HG03442 (cell line): ENCODE measurements at regions not wholly inside any gene's neighbourhood (a gene's known extent, or its start where the extent isn't known, plus 50 kb on each side); places are given as distances from the start of the nearest gene placed in this dataset.
"Not testable (repeated sequence)": the region's sequence is repeated elsewhere in the genome, so short reads cannot be mapped to it uniquely, and the experiment has no call there.

Source experiments
- ATAC-seq: cut with Tn5 transposase; IDR thresholded peaks from one replicate; pipeline ENCODE4 v1.9.1; 2021; ENCODE audit warnings: mild to moderate bottlenecking, moderate library complexity; ENCODE audit not compliant: unreplicated experiment

- ATAC-seq, result no peak
Measured at GRCh38 chr15:87753539-87753938, 503.0 kb downstream of the NTRK3 start.

- ATAC-seq, result no peak
Measured at GRCh38 chr15:87752250-87752951, 504.1 kb downstream of the NTRK3 start.

GRCh38 chr15:87748483-87748882 is 508.1 kb downstream of the NTRK3 start:
- ATAC-seq, result no peak

- no peak for ATAC-seq
Measured at GRCh38 chr15:87747087-87747486, 509.5 kb downstream of the NTRK3 start.

DNA sequence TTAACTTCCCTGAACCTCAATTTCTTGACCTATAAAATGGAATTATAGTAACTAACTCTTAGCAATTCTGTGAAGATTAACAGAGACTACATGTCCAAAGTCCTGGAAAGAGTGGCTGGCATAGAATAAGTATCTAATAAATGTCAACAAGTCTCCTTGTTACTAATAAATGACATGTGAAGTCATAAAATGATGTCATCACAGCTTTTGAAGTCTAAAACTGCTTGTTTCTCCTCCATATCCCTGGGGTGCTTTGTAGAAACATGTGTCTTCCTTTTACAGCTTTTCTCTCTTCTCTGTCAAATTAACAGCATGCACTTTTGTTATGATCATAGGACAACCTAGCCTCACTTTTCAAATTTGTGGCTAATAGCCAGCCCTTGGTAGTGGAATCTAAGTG is 510.2 kb downstream of the NTRK3 start:
- no peak for ATAC-seq

GRCh38 chr15:87744815-87745214 is 511.7 kb downstream of the NTRK3 start:
- no peak for ATAC-seq

GRCh38 chr15:87743562-87743961 is 513.0 kb downstream of the NTRK3 start:
- ATAC-seq, result no peak

DNA sequence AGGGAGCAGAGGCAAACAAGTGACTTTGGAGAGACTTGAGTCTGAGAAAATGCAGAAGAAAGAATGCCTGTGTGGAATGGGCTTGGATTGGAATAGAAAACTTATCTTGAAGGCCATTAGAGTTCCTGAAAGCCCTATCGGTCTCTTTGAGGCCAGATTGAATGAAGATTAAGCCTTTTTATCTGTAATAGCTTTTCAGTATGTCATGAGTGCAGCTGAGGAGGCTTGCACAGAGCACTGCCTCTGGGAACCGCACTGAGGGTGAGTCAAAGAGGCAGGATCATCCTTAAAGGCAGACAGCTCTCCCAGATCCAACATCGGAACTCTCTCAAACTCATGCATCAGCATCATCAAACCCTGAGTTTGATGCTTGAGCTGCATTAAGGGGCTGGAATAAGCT is 515.2 kb downstream of the NTRK3 start:
- ATAC-seq, result no peak

GRCh38 chr15:87740655-87741344 is 515.7 kb downstream of the NTRK3 start:
- ATAC-seq, result no peak

- no peak for ATAC-seq
Measured at GRCh38 chr15:87739866-87740265, 516.7 kb downstream of the NTRK3 start.

GRCh38 chr15:87739081-87739480 is 517.5 kb downstream of the NTRK3 start:
- ATAC-seq, result no peak

- ATAC-seq, result not testable (repeated sequence)
Measured at GRCh38 chr15:87737460-87737859, 519.1 kb downstream of the NTRK3 start.

GRCh38 chr15:87736891-87737389 is 519.6 kb downstream of the NTRK3 start:
- ATAC-seq, result no peak

GRCh38 chr15:87736401-87736800 is 520.1 kb downstream of the NTRK3 start:
- ATAC-seq, result no peak

- ATAC-seq, result no peak
Measured at GRCh38 chr15:87735522-87735921, 521.0 kb downstream of the NTRK3 start.

DNA sequence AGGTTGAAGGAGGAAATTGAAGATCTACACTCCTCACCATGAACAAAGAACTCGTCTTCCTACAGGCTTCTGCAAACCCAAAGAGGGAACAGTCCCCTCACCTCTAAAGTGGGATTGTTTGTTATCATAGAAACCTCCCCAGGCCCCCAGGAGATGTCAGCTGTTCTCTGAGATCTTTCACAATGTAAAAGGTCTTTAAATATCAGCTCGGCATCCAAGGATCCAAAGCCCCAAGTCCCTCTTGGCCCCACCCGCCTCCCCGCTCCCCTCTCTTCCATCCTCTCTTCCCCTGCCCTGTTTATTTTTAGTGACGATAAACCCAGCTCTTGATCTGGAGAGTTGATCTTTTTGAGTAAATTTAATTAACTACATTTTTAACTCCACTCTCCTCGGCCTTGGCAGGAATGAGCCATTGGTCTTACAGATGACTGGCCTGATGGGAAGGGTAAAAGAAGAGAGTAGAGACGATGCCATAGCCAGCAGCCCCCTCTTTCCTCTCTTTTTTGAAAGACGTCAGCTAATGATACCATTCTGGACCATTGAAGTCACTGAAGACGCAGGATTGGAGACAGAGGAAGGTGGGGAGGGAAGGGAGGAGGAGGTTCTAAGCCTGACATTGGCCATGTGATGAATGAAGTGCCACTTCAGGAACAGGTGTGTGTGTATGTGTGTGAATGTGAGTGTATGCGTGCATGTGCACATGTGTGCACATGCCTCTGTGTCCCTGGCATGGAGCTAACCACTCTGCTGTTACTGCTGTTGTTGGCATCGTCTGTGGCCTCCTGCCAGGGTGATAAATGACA is 521.8 kb downstream of the NTRK3 start:
- ATAC-seq, result no peak

DNA sequence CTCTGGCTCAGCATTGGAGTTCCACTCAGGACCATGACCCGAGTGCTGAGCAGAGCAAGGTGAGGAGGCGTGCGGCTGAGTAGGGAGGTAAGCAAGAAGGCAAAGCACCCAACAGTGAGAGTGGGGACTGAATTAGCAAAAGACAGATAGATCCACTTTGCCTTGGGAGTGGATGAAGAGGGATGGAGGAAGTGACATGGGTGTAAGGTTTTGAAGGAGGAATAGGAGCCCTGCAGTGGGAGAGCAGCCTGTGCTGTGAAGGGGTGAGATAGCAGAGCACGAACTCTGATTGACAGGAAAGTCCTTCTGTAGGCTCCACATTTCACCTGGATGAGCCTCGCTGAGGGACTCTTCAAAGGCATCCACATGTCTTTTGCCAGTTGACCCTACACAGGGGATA is 522.6 kb downstream of the NTRK3 start:
- ATAC-seq, result no peak

GRCh38 chr15:87733541-87733941 is 523.0 kb downstream of the NTRK3 start:
- ATAC-seq, result no peak

DNA sequence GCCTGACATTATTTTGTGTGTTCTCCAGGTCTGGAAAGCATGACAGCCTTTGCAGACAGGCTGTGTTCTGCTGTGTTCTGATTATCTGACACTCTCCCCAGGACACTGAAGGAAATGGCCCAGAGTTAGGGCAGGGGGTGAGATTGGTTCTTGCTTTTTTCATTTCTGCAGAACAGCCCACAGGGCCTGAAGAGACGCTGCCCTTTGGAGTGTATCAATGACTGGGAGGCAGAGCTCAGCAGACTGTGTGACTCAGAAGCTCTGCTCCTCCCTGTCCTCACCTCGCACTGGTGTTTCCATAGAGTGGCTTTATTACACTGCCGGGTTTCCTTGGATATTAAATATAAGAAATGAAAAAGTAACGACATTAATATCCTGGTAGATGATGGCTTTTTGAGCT is 523.6 kb downstream of the NTRK3 start:
- no peak for ATAC-seq

DNA sequence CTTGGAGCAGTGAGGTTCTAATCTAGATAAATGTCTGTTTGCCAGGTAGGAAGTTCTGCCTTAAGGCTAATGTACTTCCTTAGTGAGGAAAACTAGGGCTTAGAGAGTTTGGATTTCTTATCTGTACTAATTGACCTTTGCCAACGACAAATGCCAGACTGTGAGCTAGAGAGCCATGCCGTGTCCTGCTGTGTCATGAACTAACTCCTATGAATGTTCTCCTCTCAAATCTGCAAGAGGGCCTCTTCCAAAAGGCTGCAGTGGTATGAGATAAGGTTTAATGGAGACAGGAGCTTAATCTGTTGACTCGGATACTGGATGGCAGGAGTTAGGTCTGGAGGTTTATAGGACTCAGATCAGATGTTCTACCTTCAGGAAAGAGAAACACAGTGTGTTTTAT is 524.9 kb downstream of the NTRK3 start:
- ATAC-seq, result no peak

- no peak for ATAC-seq
Measured at GRCh38 chr15:87730706-87731105, 525.8 kb downstream of the NTRK3 start.

- ATAC-seq, result no peak
Measured at GRCh38 chr15:87728998-87729397, 527.5 kb downstream of the NTRK3 start.
